ENCODE measurements at regions not wholly inside any gene's neighbourhood (a gene's known extent, or its start where the extent isn't known, plus 50 kb on each side); places are given as distances from the start of the nearest gene placed in this dataset.

DNA sequence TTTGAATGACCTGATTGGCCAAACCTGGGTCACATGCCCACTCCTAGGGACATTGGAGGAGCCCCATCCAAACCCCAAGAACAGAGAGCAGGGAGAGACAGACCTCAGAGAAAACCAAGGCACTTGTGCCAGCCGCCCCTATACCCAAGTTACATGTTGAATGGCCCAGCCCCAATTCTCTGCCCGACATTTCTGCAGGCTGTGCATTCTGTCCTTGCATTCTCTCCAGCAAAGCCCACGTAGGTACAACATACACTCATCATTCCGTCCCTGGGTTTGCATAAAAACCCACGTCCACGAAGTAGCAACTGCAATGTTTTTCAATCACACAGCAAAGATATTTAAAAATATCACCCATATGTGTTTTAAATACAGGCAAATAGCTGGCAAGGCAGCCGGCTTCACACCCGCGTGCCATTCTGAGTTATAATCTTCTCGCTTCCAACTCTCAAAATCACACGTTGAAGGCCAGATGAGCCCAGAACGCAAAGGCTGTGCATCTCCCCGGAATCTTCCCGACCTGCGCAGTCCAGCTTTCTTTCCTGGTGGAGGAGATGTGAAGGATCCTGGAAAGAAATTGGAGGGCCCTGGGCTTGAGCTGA lies 91.7 kb upstream of the MYL2 start:
- no peak for DNase-seq (ENCODE audit: low read depth)

DNA sequence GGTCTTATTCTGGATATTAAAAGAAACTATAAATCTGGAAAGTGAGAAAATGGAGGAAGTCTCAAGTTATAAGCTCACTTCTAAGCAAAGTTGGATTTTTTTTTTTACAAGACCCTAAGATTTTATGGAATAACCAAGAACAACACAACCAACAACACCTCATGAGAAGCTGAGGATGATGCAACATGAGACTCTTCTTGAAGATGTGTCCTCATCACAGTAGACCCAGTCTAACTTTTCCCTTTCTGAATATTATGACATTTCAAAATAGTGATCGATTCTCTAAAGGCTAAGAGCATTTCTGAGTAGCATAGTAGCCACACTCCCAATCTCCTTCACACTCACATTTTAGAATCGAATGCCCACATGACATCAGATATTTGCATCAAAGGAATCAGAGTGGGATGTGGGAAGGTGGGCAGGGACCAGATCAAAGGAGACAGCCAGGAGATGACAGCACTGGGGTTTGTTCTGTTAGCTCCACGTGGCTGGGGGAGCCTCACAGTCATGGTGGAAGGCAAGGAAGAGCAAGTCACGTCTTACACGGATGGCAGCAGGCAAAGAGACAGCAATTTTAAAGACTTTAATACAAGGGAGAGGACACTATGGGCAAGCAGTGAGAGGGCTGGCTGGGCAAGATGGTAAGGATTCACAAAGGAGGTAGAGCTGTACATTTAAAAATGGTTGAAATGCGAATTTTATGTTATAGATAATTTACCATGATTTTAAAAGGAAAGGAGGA lies 90.7 kb upstream of the MYL2 start:
- no peak for DNase-seq (ENCODE audit: low read depth)

DNA sequence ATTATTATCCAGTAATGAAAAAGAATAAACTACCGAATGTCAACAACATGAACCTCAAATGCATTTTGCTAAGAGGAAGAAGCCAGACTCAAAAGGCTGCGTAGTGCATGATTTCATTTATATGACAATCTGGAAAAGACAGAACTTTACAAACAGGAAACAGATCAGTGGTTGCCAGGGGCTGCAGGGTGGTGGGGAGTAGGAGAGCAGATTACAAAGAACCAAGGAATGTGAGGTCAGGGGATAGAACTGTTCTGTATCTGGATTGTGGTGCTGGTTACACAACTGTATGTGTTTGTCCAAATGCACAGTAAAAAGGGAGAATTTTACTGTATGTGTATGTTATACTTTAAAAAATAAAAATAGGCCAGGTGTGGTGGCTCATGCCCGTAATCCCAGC lies 89.7 kb upstream of the MYL2 start:
- DNase-seq (ENCODE audit: low read depth), result no peak

DNA sequence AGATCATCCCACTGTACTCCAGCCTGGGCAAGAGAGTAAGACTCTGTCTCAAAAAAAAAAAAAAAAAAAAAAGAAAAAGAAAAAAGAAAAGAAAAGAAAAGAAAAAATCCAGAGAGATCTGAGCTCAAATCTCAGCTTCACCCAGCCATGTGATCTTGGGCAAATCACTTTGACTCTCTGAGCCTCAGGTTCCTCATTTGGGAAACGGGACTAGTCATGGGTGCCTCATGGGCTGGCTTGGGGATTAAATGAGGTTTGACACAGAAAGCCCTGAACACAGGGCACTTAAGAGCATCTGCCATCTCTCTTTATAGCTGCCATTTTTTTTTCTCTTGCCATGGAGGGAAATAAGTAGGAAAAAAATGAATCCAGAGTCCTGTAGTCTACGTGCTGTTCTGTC lies 86.2 kb upstream of the MYL2 start:
- DNase-seq (ENCODE audit: low read depth), result no peak

DNA sequence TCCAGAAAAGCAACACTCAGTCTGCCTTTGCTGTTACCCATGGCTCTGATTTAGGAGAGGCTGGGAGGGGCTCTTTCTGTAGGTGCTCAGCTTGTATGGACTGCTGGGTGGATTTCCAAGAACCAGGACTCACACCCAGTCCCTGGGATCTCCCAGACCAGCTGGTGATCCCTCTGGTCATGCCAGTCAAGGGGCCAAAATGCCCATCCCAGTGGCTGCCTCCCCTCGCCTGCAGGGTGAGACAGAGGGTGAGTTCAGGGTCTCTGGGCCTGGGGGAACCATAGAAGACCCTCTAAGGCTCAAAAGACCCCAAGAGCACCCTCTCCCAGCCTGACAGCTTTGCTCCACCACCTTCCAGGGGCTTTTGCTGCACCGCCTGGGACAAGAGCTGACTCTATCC lies 78.6 kb upstream of the MYL2 start:
- no peak for DNase-seq (ENCODE audit: low read depth)

DNA sequence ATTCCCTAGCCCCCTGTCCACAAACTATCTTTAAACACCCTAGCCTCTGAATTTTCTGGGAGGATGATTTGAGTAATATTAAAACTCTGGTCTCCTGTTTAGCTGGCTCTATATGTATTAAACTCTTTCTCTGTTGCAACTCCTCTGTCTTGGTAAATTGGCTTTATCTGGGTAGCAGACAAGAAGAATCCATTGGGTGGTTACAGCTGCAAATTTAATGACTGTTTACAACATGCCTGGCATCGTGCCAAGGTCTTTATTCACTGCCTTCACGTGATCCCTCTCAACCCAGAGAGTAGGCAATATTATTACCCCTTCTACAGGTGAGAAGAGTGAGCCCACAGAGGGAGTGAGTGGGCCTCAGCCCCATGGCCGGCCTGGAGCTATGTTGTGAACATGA lies 77.8 kb upstream of the MYL2 start:
- no peak for DNase-seq (ENCODE audit: low read depth)

DNA sequence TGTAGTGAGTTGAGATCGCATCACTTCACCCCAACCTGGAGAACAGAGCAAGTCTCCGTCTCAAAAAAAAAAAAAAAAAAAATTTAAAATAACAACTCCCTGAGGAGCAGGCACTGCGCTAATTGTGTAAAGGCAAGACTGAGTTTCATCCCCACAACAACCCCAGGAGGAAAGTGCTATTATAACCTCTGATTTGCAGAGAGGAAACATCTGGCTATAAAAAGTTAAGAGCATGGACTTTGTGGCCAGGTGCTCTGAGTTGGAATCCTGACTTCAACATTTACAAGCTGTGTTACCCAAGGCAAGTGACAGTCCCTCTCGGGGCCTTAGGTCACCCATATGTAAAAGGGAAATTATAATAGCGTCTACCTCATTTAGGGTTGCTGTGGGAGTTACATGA lies 76.0 kb upstream of the MYL2 start:
- DNase-seq (ENCODE audit: low read depth), result no peak

DNA sequence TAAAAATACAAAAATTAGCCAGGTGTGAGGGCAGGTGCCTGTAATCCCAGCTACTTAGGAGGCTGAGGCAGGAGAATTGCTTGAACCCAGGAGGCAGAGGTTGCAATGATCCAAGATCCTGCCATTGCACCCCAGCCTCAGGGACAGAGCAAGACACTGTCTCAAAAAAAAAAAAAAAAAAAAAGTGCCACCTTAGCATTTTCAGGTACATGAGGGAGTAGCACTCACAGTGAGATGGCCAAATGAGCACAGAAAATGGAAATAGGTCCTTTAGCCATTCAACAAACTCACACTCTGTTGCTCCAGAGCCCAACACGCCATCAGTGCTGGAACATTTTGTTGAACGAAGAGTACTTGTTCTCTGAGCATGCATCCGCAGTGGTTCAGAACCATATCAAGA lies 75.2 kb upstream of the MYL2 start:
- no peak for DNase-seq (ENCODE audit: low read depth)

DNA sequence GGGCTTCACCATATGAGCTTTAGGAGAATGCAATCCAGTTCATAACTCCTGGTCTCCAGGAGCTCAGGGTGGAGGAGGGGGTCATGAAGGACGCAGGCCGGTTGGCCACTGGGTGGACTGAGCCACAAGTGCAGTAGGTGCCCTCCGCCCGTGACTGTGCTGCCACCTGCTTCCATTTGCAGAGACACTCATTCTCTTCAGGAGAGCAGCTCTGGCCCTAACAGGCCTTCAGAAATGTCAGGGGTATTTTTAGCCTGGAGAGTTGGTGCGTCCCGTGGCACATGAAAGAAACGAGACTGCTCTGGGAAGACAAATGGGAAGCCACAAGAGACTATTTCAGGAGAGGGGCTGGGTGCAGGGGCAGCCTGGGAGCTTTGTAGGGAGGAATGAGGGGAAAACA lies 74.6 kb upstream of the MYL2 start:
- DNase-seq (ENCODE audit: low read depth), result no peak

DNA sequence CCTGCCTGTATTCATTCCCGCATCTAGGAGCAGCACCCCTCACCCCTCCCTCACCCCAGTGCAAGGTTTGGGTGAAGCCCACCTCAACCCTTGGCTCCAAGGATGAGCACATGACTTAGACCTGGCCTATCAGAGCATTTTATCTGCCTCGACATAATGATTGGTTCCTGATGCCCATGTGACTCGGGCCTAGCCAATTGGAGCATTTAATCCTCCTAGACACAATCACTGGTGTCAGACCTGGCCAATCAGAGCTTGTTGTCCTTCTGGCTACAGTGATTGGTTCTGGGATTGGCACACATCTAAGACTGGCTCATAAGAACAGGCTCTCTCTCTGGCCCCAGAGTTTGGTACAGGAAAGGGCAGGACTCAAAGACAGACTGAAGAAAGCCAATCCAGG lies 73.1 kb upstream of the MYL2 start:
- no peak for DNase-seq (ENCODE audit: low read depth)

DNA sequence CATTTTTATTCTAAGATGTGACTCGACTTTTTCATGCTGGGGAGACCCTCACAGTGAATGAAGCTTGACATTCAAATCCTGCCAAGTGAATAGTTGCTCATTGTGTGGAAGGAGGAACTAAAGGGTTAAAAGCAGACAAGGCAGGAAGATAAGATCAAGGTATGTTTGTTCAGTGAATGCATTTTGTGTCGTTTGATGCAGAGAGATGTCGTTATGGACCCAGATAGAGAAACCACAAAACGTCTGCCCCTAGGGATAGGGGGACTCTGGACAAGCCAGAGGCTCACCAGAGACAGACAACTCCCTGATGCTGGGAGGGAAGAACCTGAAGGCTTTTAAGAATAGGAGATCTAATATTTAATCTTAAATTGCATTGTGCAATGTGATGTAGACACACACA lies 72.5 kb upstream of the MYL2 start:
- no peak for DNase-seq (ENCODE audit: low read depth)

DNA sequence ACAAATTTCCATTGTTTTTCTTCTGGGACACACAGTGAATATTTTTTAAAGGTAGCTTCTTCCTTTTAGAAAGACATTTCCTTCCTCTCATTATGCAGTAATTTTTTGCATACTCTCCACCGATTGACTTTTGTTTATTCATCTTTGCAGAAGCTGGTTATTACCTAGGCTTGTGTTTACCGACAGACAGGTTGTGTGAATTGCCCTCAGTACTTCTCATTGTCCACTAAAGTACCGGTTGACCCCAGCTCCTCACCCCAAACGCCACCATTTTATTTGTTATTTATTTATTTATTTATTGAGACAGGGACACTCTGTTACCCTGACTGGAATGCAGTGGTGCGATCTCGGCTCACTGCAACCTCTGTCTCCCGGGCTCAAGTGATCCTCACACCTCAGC lies 63.4 kb upstream of the MYL2 start:
- DNase-seq (ENCODE audit: low read depth), result no peak

DNA sequence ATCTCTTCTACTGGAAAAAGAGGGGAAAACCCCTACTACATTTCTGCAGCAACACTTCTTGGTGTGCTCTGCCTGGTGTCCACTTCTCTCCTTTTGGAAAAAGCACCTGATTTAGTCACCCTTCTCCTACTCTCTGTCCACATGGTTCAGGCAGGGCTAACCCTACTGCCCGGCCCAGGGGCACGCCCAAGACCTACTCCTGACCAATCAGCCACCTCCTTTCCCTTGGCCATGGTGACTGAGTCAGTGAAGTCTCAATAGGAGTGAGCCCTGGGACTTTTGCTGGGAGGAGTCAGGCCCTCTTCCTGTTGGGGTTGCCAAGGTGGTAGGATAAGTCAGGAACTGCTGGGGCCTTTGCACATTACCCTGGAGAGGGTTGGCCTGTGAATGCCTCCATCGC lies 52.5 kb upstream of the MYL2 start:
- no peak for DNase-seq (ENCODE audit: low read depth)

DNA sequence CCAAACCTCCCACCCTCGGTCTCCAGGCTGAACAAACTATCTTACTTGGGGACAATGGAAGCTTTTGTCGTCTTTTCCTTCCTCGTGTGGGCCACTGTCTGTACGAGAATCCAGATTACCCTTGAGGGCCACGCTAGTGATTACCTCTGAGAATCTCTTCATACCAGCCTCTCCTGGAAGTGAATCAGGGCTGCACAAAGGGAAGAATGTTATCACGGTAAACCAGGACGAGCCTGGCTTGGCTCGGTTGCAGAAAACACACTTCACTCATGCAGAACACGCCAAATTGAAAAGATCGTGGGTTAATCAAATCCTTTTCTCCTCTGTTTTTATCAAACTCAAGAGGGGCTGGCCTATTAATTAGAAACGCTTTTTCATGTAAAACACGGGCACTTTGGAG lies 51.6 kb upstream of the MYL2 start:
- no peak for DNase-seq (ENCODE audit: low read depth)

DNA sequence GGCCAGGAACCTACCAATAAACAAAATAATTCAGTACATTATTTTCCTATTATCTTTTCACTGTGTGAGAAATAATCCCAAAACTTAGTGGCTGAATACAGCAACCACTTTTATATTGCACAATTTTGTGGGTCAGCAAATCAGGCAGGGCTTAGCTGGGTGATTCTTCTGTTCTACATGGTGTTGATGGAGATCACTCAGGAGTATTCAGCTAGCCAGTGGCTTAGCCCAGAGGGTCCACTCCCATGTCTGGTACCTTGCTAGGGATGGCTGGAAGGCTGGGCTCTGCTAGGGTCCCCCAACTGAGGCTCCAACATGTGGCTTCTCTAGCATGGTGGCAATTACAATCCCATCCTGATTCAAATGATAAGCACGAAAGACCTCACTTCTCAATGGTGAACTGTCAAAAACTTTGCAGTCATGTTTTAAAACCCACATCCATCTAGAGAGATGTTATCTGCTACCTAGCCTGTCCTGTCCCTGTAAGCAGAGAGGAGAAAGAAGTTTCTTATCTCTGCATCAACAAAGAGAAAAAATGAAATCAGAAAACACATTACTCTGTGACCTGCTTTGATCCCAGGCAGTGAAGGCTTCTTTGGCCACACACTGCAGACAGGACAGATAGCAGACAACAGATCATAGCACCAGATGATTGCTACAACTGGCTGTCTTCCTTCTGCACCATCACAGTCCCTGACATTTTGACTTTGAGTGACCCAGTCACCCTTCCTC lies 51.0 kb upstream of the MYL2 start:
- DNase-seq (ENCODE audit: low read depth), result no peak

All from RPMI7951 (cell line).